H1 (cell line): ENCODE measurements at regions not wholly inside any gene's neighbourhood (a gene's known extent, or its start where the extent isn't known, plus 50 kb on each side); places are given as distances from the start of the nearest gene placed in this dataset.

Source experiments
- CTCF ChIA-PET: fragments of 300-600 bp; sonication (Branson Sonifier 250); formaldehyde crosslinking; loops from one replicate; lab custom pipeline; 2021; ENCODE audit not compliant: partially characterized antibody; lab: Charles Lee
- POLR2A ChIA-PET: fragments of 300-600 bp; sonication (Branson Sonifier 250); formaldehyde crosslinking; loops from one replicate; lab custom pipeline; 2021; ENCODE audit warnings: inconsistent platforms; ENCODE audit not compliant: partially characterized antibody; lab: Charles Lee
- DNase-seq, 2 experiments: peaks; one replicate each; pipeline versions ENCODE4 v3.0.0 to v3.0.0-alpha.2; 2010 to 2022; ENCODE audit warnings: low spot score in 2 of 2, low read depth in 1 of 2, mixed read lengths in 1 of 2
- FAIRE-seq: peaks from 2 replicates; lab custom pipeline; 2011; peaks lifted over from hg19 to GRCh38; lab: Jason Lieb, UNC
- H2AFZ ChIP-seq: 2 replicates; pipeline ENCODE4 v1.8.1; 2012; ENCODE audit warnings: low read length, inconsistent platforms
- H2AK5ac ChIP-seq: 2 replicates; pipeline ENCODE4 v1.6.1; 2013; ENCODE audit warnings: low read depth, low read length
- H2BK120ac ChIP-seq: replicated peaks from 2 replicates; pipeline ENCODE3; 2013; ENCODE audit warnings: low read depth, low read length, inconsistent platforms
- H2BK12ac ChIP-seq: 2 replicates; pipeline ENCODE4 v1.6.1; 2013; ENCODE audit warnings: low read depth, low read length
- H2BK15ac ChIP-seq: 2 replicates; pipeline ENCODE4 v1.6.1; 2013; ENCODE audit warnings: low read length
- H2BK20ac ChIP-seq: 2 replicates; pipeline ENCODE4 v1.6.1; 2013; ENCODE audit warnings: low read length
- H2BK5ac ChIP-seq: 2 replicates; pipeline ENCODE4 v1.6.1; 2013; ENCODE audit warnings: low read depth, low read length
- H3K14ac ChIP-seq: 2 replicates; pipeline ENCODE4 v1.6.1; 2013; ENCODE audit warnings: inconsistent platforms; ENCODE audit not compliant: insufficient read length
- H3K18ac ChIP-seq: 2 replicates; pipeline ENCODE4 v1.6.1; 2013; ENCODE audit warnings: low read length; ENCODE audit errors: extremely low read depth
- H3K23ac ChIP-seq: 2 replicates; pipeline ENCODE4 v1.6.1; 2013; ENCODE audit warnings: inconsistent platforms; ENCODE audit not compliant: insufficient read length
- H3K23me2 ChIP-seq: 2 replicates; pipeline ENCODE4 v1.6.1; 2013; ENCODE audit warnings: low read depth, low read length
- H3K27ac ChIP-seq: 2 replicates; pipeline ENCODE4 v1.6.1; 2011; ENCODE audit warnings: low read depth, low read length, inconsistent platforms
- H3K27me3 ChIP-seq, 4 experiments: replicated peaks in 1 of 4; 1 replicate in 1 of 4; 2 replicates in 3 of 4; pipeline versions ENCODE4 v1.6.1 to v1.8.1; 2011 to 2013; ENCODE audit warnings: low read length in 3 of 4, mild to moderate bottlenecking in 3 of 4, inconsistent platforms in 2 of 4, mixed read lengths in 2 of 4, moderate library complexity in 1 of 4; ENCODE audit not compliant: control insufficient read depth in 3 of 4, insufficient read depth in 3 of 4; ENCODE audit errors: extremely low read depth in 1 of 4
- H3K36me3 ChIP-seq, 4 experiments: 2 replicates each; pipeline versions ENCODE4 v1.6.1 to v1.8.1; 2011 to 2013; ENCODE audit warnings: mild to moderate bottlenecking in 4 of 4, low read length in 3 of 4, moderate library complexity in 2 of 4, control low read depth in 1 of 4, inconsistent platforms in 1 of 4; ENCODE audit not compliant: insufficient read depth in 4 of 4, control insufficient read depth in 2 of 4
- H3K4ac ChIP-seq: replicated peaks from 2 replicates; pipeline ENCODE3; 2013; ENCODE audit warnings: low read length, low read depth, mixed read lengths, inconsistent platforms; ENCODE audit not compliant: insufficient read length
- H3K4me1 ChIP-seq, 4 experiments: replicated peaks in 1 of 4; 1 replicate in 1 of 4; 2 replicates in 3 of 4; pipeline versions ENCODE4 v1.6.1 to v1.8.1; 2011 to 2013; ENCODE audit warnings: low read length in 3 of 4, inconsistent platforms in 2 of 4, mixed read lengths in 1 of 4; ENCODE audit not compliant: insufficient read depth in 4 of 4, control insufficient read depth in 3 of 4
- H3K4me2 ChIP-seq, 2 experiments: 2 replicates each; pipeline versions ENCODE4 v1.6.1 to v1.8.1; 2011 to 2013; ENCODE audit warnings: low read depth in 2 of 2, low read length in 2 of 2, control low read depth in 1 of 2, inconsistent platforms in 1 of 2, mild to moderate bottlenecking in 1 of 2; ENCODE audit not compliant: insufficient read depth in 1 of 2
- H3K4me3 ChIP-seq, 4 experiments: fragments of 200-600, 300-600 bp in 1 of 4; sonication (generic), shearing (Covaris generic), sonication (Bioruptor Twin) in 1 of 4; 2 replicates each; pipeline versions ENCODE4 v1.5.1 to v1.8.1; 2011 to 2016; ENCODE audit warnings: low read length in 4 of 4, low read depth in 3 of 4, control low read depth in 2 of 4, inconsistent platforms in 2 of 4, mild to moderate bottlenecking in 2 of 4, mixed read lengths in 1 of 4, moderate library complexity in 1 of 4; ENCODE audit not compliant: insufficient read depth in 2 of 4; ENCODE audit errors: extremely low read depth in 1 of 4
- H3K56ac ChIP-seq: replicated peaks from 2 replicates; pipeline ENCODE3; 2013; ENCODE audit warnings: low read depth, mild to moderate bottlenecking, mixed read lengths, low read length, inconsistent platforms; ENCODE audit not compliant: insufficient read length
- H3K79me1 ChIP-seq: 2 replicates; pipeline ENCODE4 v1.6.1; 2013; ENCODE audit warnings: low read depth, low read length, control low read depth
- H3K79me2 ChIP-seq, 2 experiments: 2 replicates each; pipeline versions ENCODE4 v1.6.1 to v1.8.1; 2012 to 2013; ENCODE audit warnings: low read length in 2 of 2, mild to moderate bottlenecking in 2 of 2, inconsistent platforms in 1 of 2; ENCODE audit not compliant: insufficient read depth in 2 of 2, control insufficient read depth in 1 of 2
- H3K9ac ChIP-seq, 4 experiments: replicated peaks in 1 of 4; 1 replicate in 1 of 4; 2 replicates in 3 of 4; pipeline versions ENCODE4 v1.6.1 to v1.8.1; 2011 to 2013; ENCODE audit warnings: low read depth in 3 of 4, low read length in 3 of 4, control low read depth in 2 of 4, mild to moderate bottlenecking in 2 of 4, moderate library complexity in 2 of 4, inconsistent platforms in 1 of 4; ENCODE audit errors: extremely low read depth in 1 of 4
- H3K9me3 ChIP-seq, 2 experiments: 2 replicates each; pipeline versions ENCODE4 v1.6.1 to v1.8.1; 2012 to 2013; ENCODE audit warnings: mild to moderate bottlenecking in 2 of 2, moderate library complexity in 2 of 2, control low read depth in 1 of 2, inconsistent platforms in 1 of 2, low read depth in 1 of 2, low read length in 1 of 2, mixed read lengths in 1 of 2; ENCODE audit not compliant: insufficient read depth in 2 of 2
- H4K20me1 ChIP-seq, 2 experiments: replicated peaks in 1 of 2; 2 replicates each; pipeline versions ENCODE3 to v1.8.1; 2011 to 2013; ENCODE audit warnings: inconsistent platforms in 2 of 2, low read length in 2 of 2, mild to moderate bottlenecking in 1 of 2; ENCODE audit not compliant: insufficient read depth in 2 of 2, control insufficient read depth in 1 of 2
- H4K5ac ChIP-seq: 2 replicates; pipeline ENCODE4 v1.6.1; 2013; ENCODE audit warnings: low read length, low read depth, mixed read lengths, inconsistent platforms; ENCODE audit not compliant: insufficient read length
- H4K8ac ChIP-seq: 2 replicates; pipeline ENCODE4 v1.8.0; 2013; ENCODE audit warnings: mild to moderate bottlenecking, moderate library complexity, low read length, inconsistent platforms; ENCODE audit not compliant: insufficient read depth; ENCODE audit errors: extremely low read depth
- H4K91ac ChIP-seq: replicated peaks from 2 replicates; pipeline ENCODE3; 2013; ENCODE audit warnings: low read length, mixed read lengths, inconsistent platforms; ENCODE audit not compliant: insufficient read length
- JUND ChIP-seq: IDR thresholded peaks from 2 replicates; pipeline ENCODE4 v1.6.1; 2011; ENCODE audit warnings: mild to moderate bottlenecking, improper control_type of control experiment, low read length
- SIRT6 ChIP-seq: IDR thresholded peaks from one replicate; pipeline ENCODE4 v1.7.1; 2012; ENCODE audit warnings: low read length, inconsistent platforms
- YY1 ChIP-seq: IDR thresholded peaks from 2 replicates; pipeline ENCODE4 v1.6.1; 2011; ENCODE audit warnings: low read depth, mild to moderate bottlenecking, low read length
- WGBS, 2 experiments: shearing (Covaris generic) in 1 of 2; methylation state at CpG; one replicate each; pipeline versions ENCODE4 v1.1.6 to v1.1.7; 2013 to 2015; ENCODE audit warnings: low lambda C conversion rate in 2 of 2, mixed read lengths in 2 of 2, inconsistent platforms in 1 of 2, low coverage in 1 of 2, missing lambda C conversion rate in 1 of 2; ENCODE audit not compliant: insufficient replicate concordance in 2 of 2, insufficient coverage in 1 of 2, insufficient read length in 1 of 2; ENCODE audit errors: extremely low coverage in 1 of 2, missing lambda C conversion rate in 1 of 2; 5-methylcytosine and 5-hydroxymethylcytosine counted together
- TF ChIP-seq, protein P1 (sequence below): IDR thresholded peaks from 2 replicates; pipeline ENCODE4 v1.6.1; 2012; ENCODE audit warnings: inconsistent platforms
- TF ChIP-seq, protein P2 (sequence below): IDR thresholded peaks from 2 replicates; pipeline ENCODE4 v1.6.1; 2011; ENCODE audit warnings: low read depth, mild to moderate bottlenecking, low read length; ENCODE audit not compliant: insufficient read depth

DNA sequence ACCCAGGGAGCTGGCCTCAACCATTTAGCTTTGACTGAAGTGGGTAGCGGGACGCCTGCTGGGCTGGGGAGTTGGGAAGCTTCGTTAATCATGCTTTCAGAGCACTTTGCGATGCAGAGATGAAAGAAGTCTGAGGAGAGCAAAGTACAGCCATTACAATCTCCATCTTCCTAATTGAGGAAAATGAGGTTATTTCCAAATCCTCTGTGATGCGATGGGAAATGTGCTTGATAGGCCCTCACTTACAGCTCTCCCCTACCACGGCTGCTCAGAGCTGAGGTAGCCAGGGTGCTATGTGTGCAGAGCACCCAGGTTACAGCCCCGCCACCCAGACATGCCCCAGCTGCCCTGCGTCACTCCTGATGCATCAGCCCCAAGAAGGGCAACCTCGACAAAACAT, 326.5 kb upstream of the KLHL29 start:
- no peak for FAIRE-seq
- WGBS, 2 experiments, result 95% methylated on average over 9 of the region's 9 CpGs; no CpG with 5 or more reads in 1 of the 2 experiments
- TF ChIP-seq, protein P1, sequence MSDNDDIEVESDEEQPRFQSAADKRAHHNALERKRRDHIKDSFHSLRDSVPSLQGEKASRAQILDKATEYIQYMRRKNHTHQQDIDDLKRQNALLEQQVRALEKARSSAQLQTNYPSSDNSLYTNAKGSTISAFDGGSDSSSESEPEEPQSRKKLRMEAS, result no peak
- no peak for TF ChIP-seq JUND
- no peak for TF ChIP-seq SIRT6
- no peak for TF ChIP-seq YY1
- TF ChIP-seq, protein P2, sequence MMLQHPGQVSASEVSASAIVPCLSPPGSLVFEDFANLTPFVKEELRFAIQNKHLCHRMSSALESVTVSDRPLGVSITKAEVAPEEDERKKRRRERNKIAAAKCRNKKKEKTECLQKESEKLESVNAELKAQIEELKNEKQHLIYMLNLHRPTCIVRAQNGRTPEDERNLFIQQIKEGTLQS, result no peak

More for the DNA sequence above, 326.5 kb upstream of the KLHL29 start:
- H4K91ac ChIP-seq, result no peak overlapping the region
- H3K4me2 ChIP-seq, result no peak overlapping the region
- no peaks in the 10 kb centered on the region for H3K36me3 ChIP-seq
- no peak overlapping the region; the same call in 1 of the 2 replicates for H4K8ac ChIP-seq
- no peak overlapping the region for H3K14ac ChIP-seq
- no peak overlapping the region for H2BK12ac ChIP-seq
- ChIA-PET CTCF (no interaction called here), POLR2A (no interaction called here)
- no peaks in the 10 kb centered on the region for H4K20me1 ChIP-seq
- H3K9ac ChIP-seq, result no peak overlapping the region
- DNase-seq, result no peak
- no peak overlapping the region for H3K56ac ChIP-seq
- no peak overlapping the region for H3K4me3 ChIP-seq
- no peak overlapping the region for H2BK20ac ChIP-seq
- no peak overlapping the region for H2BK15ac ChIP-seq
- no peaks in the 10 kb centered on the region for H3K9me3 ChIP-seq
- H3K4ac ChIP-seq, result no peak overlapping the region
- no peak overlapping the region for H4K5ac ChIP-seq
- no peaks in the 10 kb centered on the region for H3K23me2 ChIP-seq
- no peak overlapping the region for H2BK5ac ChIP-seq
- no peaks in the 10 kb centered on the region for H3K27me3 ChIP-seq
- H3K27ac ChIP-seq, result no peak overlapping the region
- no peak overlapping the region for H3K18ac ChIP-seq
- no peak overlapping the region for H2AK5ac ChIP-seq
- H3K23ac ChIP-seq, result no peak overlapping the region
- no peak overlapping the region for H2AFZ ChIP-seq
- H3K79me1 ChIP-seq, result no peaks in the 10 kb centered on the region
- H3K79me2 ChIP-seq, result no peaks in the 10 kb centered on the region
- H2BK120ac ChIP-seq, result no peak overlapping the region
- H3K4me1 ChIP-seq, result no peaks in the 10 kb centered on the region
